ENCODE measurements at regions not wholly inside any gene's neighbourhood (a gene's known extent, or its start where the extent isn't known, plus 50 kb on each side); places are given as distances from the start of the nearest gene placed in this dataset.
"Not testable (repeated sequence)": the region's sequence is repeated elsewhere in the genome, so short reads cannot be mapped to it uniquely, and the experiment has no call there.

DNA sequence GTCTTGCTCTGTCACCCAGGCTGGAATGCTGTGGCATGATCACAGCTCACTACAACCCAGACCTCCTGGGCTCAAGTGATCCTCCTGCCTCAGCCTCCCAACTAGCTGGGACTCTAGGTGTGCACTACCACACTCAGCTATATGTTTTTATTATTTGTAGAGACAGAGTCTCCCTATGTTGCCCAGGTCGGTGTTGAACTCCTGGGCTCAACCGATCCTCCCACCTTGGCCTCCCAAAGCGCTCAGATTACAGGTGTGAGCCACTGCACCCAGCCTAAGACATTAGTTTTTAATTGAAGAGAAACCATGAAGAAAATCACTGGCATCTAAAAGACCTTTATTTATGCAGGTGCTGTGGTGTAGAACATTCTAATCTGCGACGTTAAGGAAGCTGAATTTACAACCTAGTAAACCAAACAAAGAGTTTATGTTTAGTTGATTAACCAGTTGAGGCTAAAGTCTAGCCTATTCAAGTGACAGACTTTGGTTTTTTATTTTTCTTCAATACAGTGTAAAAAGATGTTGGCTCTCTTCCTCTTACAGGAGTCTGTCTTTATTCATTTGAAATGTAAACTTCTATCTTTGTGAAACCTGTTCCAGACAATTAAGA lies 52.5 kb upstream of the NBL1 start:
- H3K4me3 ChIP-seq (ENCODE audit: low read depth, low read length) = no peak overlapping the region

DNA sequence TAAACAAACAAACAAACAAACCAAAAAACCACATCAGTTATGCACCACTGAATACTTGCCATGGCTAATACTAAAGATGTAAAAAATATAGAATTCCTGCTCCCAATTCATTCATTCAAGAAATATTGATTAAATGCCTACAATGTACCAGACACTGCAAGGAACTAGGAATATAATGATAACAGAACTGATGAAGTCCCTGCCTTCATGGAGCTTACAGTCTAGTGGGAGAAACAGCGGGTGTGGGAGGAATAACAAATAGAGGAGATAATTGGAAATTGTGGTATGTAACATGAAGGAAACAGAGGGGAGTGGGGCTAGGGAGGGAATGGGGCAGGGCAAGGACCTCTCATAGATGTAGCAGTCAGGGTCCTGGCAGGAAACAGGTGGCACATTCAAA lies 58.6 kb upstream of the NBL1 start:
- no peak for DNase-seq (ENCODE audit: low read depth)
- H3K4me3 ChIP-seq (ENCODE audit: low read depth, low read length) = no peak overlapping the region

More for the DNA sequence above, 52.5 kb upstream of the NBL1 start:
- DNase-seq (ENCODE audit: low read depth) = no peak

DNA sequence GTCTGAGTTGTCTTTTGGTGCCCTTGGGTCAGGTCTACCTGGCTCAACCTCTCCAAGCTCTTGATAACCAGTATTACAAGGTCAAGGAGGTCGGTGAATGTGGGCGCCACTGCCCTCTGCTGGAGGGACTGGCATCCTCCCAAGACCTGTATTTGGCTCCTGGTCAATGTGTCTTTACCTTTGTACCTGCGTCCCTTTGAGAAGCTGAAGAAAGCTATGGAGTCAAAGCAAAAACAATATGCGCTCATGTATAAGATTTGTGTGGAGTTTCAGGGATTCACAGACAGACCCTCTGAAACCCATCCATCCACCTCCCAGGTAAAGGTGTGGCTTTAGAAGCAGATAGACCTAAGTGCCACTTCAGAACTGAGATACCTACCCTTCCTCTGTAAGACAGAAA lies 61.8 kb upstream of the NBL1 start:
- H3K4me3 ChIP-seq (ENCODE audit: low read depth, low read length) = no peak overlapping the region
- no peak for DNase-seq (ENCODE audit: low read depth)

DNA sequence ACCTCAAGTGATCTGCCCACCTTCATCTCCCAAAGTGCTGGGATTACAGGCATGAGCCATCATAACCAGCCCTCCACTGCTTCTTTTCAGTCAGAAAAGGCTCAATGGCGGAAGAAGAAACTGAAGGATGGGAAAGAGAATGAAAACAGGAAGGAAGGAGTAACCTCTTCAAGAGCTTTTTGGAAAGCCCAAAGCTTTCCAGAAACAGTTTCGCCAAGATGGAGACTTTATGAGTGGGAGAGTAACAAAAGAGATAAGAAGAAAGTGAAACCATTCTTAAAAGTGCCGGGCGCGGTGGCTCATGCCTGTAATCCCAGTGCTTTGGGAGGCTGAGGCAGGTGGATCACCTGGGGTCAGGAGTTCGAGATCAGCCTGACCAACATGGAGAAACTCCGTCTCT lies 62.7 kb upstream of the NBL1 start:
- no peak for DNase-seq (ENCODE audit: low read depth)
- no peak overlapping the region for H3K4me3 ChIP-seq (ENCODE audit: low read depth, low read length)

DNA sequence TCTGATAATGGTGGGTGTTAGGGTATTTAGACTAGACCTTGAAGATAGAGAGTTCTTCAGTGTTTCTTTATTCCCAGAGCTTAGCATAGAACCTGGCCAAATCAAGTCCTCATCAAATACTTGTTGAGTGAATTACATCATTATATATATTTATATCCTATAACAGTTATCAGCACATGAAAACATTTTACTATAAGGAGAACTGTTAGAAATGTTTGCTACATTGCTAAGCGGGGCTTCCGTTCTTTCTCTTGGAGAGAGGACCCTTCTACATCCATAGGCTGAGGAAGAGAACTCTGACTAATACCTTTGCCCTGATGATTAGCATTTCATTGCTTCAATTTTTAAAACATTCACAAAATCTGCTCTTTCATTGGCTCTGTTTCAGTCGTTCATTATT lies 66.5 kb upstream of the NBL1 start:
- DNase-seq (ENCODE audit: low read depth) = no peak

DNA sequence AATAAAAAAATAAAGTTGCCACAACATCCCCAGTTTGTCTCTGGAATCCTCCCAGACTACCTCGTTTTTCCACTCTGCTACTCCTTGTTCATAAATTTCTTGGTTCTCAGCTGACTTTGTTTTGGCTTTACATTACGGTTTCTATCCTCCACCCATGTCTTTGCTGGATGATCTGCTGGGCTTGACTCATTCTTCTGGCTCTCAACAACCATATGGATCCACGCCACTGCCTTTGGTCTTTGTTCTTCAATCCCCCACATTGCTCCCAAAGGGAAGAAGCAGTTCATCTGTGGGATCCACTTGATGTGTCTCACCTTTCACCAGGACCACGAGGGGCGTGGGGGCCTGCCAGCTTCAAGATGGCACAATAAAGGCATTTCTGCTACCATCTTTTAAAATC lies 67.1 kb upstream of the NBL1 start:
- peak; percentile 45 for DNase-seq (ENCODE audit: low read depth)
- H3K4me3 ChIP-seq (ENCODE audit: low read depth, low read length) = no peak overlapping the region

More for the DNA sequence above, 66.5 kb upstream of the NBL1 start:
- no peak overlapping the region for H3K4me3 ChIP-seq (ENCODE audit: low read depth, low read length)

DNA sequence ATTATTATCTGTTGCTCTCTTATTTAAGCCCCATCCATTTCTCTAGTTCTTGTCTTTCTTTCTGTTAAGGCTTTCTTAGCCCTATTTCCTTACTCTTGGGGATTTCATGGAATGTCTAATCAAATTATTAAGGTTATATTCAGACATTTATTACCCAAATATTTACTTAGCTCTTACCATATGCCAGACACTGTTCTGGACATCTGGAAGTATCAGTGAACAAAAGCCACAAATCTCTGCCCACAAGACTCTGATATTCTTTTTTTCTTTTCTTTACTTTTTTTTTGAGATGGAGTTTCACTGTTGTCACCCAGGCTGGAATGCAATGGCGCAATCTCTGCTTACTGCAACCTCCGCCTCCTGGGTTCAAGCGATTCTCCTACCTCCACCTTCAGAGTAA lies 74.3 kb upstream of the NBL1 start:
- no peak for DNase-seq (ENCODE audit: low read depth)
- no peak overlapping the region for H3K4me3 ChIP-seq (ENCODE audit: low read depth, low read length)

DNA sequence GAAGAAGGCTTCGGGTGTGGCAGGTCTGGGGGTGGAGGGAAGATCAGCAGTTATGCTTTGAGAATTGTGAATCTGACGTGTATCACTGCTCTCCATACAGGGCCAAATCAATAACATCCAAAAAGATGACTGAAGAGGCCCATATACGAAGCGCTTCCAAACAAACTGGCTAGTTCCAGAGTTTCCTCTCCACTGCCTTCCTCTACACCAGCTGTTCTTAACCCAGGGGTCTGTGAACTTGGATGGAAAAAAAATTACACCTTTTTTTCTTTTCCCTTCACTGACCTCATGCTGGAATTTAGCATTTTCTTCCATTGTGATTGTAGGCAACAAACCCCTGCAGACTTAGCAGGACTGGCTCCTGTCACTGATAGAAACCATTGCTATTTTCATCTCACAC lies 77.1 kb upstream of the NBL1 start:
- DNase-seq (ENCODE audit: low read depth) = no peak
- no peak overlapping the region for H3K4me3 ChIP-seq (ENCODE audit: low read depth, low read length)

DNA sequence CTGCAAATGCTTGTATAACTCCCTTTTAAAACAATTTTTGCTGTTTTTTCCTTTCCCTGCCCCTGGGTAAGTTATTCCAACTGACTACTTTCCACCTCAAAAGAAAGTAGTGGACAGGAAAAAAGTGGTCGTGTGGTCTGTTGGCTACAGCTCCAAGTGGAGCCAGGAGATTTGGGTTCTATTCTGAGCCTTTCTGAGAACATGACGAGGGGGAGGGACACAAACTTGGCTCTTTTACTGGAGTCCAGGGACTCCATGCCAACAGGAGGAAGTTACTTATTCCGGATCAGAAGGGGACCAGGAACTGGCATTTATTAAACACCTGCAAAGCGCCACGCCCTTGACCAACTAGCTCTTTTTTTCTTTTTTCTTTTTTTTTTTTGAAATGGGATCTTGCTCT lies 79.0 kb upstream of the CAPZB start:
- no peak overlapping the region for H3K4me3 ChIP-seq (ENCODE audit: low read depth, low read length)
- no peak for DNase-seq (ENCODE audit: low read depth)

DNA sequence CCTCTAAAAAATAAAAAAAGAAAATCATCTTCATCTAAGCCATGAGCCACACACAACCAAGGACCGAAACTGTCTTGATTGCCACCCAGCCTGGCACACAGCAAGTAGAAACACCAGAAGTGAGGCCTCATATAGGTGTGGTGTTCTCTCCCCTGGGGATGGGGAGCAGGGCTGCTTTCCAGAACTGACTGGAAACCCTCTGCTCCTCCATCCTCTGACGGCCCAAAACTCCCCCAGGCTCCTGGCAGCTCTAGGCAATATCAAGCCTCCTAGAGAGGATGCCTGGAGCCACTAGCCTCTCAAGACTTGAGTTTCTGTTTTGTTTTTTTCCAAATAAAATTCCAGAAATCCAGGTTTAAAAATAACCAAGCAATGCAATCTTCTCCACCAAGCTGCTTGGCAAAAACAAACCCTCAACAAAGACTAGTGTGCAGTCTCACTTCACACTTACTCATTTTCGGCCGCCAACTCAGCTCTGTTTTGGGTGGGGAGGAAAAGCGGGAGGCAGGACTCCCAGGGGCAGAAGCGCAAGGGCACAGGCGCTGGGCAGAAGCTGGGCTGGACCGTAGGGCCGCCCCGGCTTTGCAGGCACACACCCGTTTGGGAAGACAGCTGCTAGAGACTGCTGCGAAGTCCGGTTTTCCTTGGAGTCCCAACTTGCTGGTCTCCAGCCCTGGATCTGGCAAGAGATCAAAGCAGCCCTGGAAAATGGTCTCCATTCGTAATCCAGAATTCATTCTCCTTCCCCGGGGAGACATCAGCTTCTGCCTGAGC lies 78.2 kb upstream of the CAPZB start:
- peak; percentile 41 for DNase-seq (ENCODE audit: low read depth)
- peak overlapping the region; percentile 24 for H3K4me3 ChIP-seq (ENCODE audit: low read depth, low read length)

DNA sequence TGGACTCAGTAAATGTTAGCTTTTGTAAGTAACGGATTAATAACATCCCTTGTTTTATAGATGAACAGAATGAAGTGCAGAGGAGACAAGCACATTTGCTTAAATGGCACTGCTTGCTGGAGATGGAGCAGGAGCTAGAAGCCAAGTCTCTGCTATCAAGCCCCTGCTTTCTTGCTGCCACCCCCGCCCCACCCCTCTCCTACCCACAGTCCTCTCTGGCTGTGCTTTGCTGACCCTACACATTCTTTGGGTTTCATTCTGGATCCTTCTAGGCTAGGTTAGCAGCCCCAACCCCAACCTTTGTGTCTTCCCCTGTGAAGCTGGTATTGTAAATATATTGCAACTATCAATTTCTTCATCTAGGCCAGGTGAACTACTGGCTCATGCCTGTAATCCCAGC lies 77.5 kb upstream of the CAPZB start:
- no peak for DNase-seq (ENCODE audit: low read depth)

DNA sequence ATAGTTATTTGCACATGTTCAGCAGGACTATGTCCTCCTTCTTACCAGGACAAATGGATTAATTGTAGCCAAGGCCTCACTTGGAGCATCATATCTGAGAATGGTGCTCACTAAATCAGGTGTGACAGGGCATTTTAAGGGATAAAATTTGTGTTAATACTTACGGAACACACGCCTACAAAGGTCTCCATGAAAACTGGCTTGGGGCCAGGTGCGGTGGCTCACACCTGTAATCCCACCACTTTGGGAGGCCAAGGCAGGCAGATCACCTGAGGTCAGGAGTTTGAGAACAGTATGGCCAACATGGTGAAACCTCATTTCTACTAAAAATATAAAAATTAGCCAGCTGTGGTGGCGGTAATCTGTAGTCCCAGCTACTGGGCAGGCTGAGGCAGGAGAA lies 75.1 kb upstream of the CAPZB start:
- H3K4me3 ChIP-seq (ENCODE audit: low read depth, low read length) = no peak overlapping the region
- DNase-seq (ENCODE audit: low read depth) = no peak

More for the DNA sequence above, 77.5 kb upstream of the CAPZB start:
- no peak overlapping the region for H3K4me3 ChIP-seq (ENCODE audit: low read depth, low read length)

DNA sequence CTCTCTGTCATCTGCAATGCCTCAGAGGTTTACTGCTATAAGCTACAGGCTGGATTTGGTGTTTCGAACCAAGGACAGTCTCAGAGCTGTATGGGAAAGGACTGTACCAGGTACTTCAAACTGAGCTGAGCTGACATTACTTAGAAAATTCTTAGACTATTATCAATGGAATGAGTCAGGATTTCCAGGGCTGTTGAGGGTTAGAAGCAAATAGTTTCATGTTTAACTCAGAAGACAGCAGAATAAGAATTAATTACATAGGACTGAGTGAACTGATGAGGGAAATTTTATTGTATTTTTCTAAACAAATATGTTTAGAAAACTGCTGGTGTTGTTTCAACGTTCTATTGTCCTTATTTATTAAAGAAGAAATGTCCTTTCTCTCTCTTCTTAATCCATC lies 74.3 kb upstream of the CAPZB start:
- no peak overlapping the region for H3K4me3 ChIP-seq (ENCODE audit: low read depth, low read length)
- peak; percentile 28 for DNase-seq (ENCODE audit: low read depth)

DNA sequence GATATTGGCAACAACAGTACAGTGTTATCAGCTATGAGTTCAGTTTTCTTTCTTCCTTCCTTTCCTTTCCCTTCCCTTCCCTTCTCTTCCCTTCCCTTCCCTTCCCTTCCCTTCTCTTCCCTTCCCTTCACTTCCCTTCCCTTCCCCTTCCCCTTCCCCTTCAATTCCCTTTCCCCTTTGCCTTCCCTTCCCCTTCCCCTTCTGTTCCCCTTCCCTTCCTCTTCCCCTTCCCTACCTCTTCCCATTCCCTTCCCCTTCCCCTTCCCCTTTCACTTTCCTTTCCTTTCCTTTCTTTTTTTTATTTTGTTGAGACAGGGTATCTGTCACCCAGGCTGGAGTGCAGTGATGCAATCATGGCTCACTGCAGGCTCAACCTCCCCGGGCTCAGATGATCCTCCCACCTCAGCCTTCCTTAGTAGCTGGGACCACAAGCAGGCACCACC lies 72.3 kb upstream of the CAPZB start:
- DNase-seq (ENCODE audit: low read depth) = no peak
- no peak overlapping the region for H3K4me3 ChIP-seq (ENCODE audit: low read depth, low read length)

DNA sequence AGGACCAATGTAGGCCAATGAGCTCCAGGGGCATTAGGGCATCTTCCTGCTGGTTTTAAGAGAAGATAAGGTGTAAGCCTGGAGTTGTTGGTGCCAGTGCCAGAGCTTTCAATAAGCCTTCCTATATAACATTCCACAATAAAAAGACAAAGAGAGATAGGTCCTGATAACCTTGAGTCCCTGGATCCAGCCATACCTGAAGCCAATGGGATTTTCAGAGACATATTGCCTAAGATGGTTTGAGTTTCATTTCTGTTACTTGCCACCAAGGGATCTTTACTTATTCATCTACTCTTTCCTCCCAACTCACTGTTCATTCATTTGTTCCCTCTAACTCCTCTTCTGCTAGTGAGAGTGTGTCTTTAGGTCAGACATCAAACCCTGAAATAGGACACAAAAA lies 68.8 kb upstream of the CAPZB start:
- no peak for DNase-seq (ENCODE audit: low read depth)
- no peak overlapping the region for H3K4me3 ChIP-seq (ENCODE audit: low read depth, low read length)

DNA sequence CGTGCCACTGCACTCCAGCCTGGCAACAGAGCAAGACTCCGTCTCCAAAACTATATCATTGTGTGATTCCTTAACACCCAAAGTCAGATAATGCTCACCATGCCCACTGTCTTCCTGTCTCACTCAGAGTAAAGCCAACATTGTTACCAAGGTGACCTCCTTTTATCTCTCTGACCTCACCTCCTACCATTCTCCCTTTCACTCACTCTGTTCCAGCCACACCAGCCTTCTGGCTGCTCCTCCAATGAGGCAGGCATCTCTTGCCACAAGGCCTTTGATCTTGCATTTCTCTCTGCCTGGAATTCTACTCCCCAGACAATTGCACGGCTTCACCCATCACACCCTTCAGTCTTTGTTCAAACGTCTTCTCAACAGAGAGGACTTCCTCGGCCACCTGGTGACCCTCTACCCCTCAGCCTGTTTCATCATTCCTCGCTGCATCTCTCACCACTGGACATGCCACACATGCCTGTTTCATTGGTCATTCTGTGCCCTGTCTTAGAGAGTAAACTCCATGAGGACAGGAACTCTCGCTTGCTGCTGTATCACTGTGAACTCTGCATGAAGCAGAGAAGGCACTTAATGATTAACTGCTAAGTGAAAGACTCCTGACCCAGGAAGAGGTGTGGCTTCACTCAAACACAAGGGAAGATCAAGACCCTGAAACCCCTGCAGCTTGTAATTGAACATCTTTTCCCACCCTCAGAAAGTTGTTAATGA lies 67.1 kb upstream of the CAPZB start:
- DNase-seq (ENCODE audit: low read depth) = no peak
- H3K4me3 ChIP-seq (ENCODE audit: low read depth, low read length) = no peak overlapping the region

DNA sequence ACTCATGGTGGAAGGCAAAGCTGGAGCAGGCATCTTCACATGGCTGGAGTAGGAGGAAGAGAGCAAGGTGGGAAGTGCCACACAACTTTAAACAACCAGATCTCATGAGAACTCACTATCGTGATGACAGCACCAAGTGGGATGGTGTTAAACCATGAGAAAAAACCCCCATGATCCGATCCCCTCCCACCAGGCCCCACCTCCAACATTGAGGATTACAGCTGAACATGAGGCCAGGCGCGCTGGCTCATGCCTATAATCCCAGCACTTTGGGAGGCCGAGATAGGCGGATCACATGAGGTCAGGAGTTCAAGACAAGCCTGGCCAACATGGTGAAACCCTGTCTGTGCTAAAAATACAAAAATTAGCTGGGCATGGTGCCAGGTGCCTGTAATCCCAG lies 66.5 kb upstream of the CAPZB start:
- not testable (repeated sequence) for H3K4me3 ChIP-seq (ENCODE audit: low read depth, low read length); DNase-seq (ENCODE audit: low read depth)

DNA sequence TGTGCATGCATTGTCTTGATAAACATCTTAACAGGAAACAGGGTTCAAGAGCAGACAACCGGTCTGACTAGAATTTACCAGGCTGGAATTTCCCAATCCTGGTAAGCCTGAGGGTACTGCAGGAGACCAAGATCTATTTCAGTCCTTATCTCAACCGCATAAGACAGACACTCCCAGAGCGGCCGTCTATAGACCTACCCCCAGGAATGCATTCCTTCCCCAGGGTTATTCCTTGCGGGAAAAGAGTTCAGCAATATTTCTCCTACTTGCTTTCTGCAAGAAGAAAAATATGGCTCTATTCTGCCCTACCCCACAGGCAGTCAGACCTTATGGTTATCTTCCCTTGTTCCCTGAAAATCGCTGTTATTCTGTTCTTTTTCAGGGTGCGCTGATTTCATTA lies 65.1 kb upstream of the CAPZB start:
- not testable (repeated sequence) for H3K4me3 ChIP-seq (ENCODE audit: low read depth, low read length); DNase-seq (ENCODE audit: low read depth)

DNA sequence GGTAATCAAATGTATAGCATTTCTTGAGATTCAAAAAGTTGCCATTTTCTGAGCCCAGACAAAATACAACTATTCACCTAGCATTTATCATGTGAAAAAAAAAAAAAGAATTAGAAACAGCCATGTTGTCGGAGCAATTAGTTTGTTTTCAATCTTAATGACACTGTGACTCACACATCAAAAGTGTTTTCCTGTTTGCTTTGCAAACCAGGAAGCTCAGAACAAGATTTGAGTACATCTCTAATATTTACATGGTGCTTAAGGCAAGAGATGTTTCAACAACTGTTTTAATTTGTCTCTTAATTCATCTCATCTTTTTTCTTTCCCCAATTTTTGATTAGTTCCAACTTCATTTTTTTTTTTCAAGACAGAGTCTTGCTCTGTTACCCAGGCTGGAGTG lies 62.5 kb upstream of the CAPZB start:
- H3K4me3 ChIP-seq (ENCODE audit: low read depth, low read length) = no peak overlapping the region
- no peak for DNase-seq (ENCODE audit: low read depth)

DNA sequence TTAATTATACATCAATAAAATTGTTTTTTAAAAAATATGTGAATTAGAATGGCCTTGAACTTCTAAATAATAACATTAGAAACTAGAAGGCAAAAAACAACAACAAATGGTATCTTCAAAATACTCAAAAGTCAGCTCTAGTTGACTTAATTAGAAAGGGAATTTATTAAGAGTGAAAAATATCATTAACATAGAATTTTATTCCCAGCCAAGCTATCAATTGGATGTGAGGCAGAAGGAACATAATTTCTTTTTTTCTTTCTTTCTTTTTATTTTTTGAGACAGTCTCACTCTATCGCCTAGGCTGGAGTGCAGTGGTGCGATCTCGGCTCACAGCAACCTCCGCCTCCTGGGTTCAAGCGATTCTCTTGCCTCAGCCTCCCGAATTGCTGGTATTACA lies 51.2 kb upstream of the CAPZB start:
- DNase-seq (ENCODE audit: low read depth) = no peak
- H3K4me3 ChIP-seq (ENCODE audit: low read depth, low read length) = no peak overlapping the region

DNA sequence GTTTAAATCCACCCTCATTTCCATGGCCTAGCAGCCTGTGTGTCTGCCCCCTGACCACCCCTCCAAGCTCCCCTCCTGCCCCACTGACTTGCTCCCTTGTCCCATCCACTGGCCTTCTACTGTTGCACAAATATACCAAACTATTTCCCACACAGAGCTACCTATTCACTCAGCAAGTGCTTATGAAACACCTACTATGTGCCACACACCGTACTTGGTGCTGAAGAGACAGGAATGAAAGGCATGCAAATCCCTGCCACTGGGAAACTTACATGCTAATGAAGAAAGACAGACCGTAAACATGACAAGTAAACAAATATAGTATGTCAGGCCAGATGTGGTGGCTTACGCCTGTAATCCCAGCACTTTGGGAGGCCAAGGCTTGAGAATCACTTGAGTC lies 49.9 kb upstream of the CAPZB start:
- no peak for DNase-seq (ENCODE audit: low read depth)
- no peak overlapping the region for H3K4me3 ChIP-seq (ENCODE audit: low read depth, low read length)

Measured in skeletal muscle cell (primary cell).